ENCODE measurements at regions not wholly inside any gene's neighbourhood (a gene's known extent, or its start where the extent isn't known, plus 50 kb on each side); places are given as distances from the start of the nearest gene placed in this dataset.

DNA sequence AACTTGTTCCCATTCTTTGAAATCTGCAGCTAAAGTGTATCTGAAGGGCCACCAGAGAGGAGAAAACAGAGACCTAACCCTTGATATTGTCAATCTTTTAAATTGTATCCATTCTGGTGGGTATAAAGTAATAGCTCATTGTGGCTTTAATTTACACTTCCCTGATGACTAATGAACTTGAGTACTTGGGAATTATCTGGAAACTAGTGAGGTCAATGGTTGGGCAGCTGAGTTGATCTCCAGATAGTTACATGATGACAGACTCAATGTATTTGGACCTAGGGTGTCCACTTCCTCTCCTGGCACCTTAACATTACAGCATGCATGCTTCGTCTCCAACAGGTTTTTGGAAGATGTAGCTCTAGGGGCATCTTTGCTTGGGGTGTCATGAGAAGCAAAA lies 195.2 kb downstream of the PDCD6IP start:
- Histone ChIP-seq H3K4me2 (ENCODE audit: low read depth, low read length, poor library complexity, severe bottlenecking) (no peak overlapping the region), H3K9ac (ENCODE audit: low read length) (no peak overlapping the region), H3K27ac (ENCODE audit: low read depth, low read length) (no peak overlapping the region), H2AFZ (ENCODE audit: low read depth, low read length, severe bottlenecking) (no peak overlapping the region), H3K9me3 (ENCODE audit: insufficient read depth, low read length) (peaks cover 11% of the 10 kb centered on the region; the same call in 1 of the 2 replicates), H3K4me3 (ENCODE audit: insufficient read depth, low read length, poor library complexity, severe bottlenecking) (no peak overlapping the region), H4K20me1 (ENCODE audit: low read depth, low read length) (no peaks in the 10 kb centered on the region), H3K79me2 (ENCODE audit: insufficient read depth, low read length) (no peaks in the 10 kb centered on the region), H3F3A (ENCODE audit: insufficient read depth) (no peaks in the 10 kb centered on the region), H3K9me2 (replicated peaks; ENCODE audit: insufficient read depth, low read length) (no peaks in the 10 kb centered on the region), H3K36me3 (ENCODE audit: low read length) (no peaks in the 10 kb centered on the region), H3K27me3 (ENCODE audit: low read length) (no peaks in the 10 kb centered on the region)
- TF ChIP-seq, protein P1, sequence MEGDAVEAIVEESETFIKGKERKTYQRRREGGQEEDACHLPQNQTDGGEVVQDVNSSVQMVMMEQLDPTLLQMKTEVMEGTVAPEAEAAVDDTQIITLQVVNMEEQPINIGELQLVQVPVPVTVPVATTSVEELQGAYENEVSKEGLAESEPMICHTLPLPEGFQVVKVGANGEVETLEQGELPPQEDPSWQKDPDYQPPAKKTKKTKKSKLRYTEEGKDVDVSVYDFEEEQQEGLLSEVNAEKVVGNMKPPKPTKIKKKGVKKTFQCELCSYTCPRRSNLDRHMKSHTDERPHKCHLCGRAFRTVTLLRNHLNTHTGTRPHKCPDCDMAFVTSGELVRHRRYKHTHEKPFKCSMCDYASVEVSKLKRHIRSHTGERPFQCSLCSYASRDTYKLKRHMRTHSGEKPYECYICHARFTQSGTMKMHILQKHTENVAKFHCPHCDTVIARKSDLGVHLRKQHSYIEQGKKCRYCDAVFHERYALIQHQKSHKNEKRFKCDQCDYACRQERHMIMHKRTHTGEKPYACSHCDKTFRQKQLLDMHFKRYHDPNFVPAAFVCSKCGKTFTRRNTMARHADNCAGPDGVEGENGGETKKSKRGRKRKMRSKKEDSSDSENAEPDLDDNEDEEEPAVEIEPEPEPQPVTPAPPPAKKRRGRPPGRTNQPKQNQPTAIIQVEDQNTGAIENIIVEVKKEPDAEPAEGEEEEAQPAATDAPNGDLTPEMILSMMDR (IDR thresholded peaks at IDR 0.05; ENCODE audit: insufficient read depth, low read length, poor library complexity, severe bottlenecking), result no peak
- no peak for TF ChIP-seq EZH2phosphoT487 (conservative IDR thresholded peaks at IDR 0.05; ENCODE audit: low read length)

DNA sequence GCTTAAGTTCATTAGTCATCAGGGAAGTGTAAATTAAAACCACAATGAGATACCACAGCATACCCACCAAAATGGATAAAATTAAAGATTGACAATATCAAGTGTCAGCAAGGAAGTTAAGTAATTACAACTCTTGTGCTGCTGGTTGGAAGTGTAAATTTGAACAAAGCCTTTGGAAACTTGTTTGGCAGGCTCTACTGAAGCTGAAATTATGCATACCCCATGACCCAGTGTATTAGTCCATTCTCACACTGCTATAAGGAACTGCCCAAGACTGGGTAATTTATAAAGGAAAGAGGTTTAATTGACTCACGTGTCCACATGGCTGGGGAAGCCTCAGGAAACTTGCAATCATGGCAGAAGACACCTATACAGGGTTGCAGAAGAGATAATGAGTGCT lies 196.1 kb downstream of the PDCD6IP start:
- Histone ChIP-seq H4K20me1 (ENCODE audit: low read depth, low read length) (no peaks in the 10 kb centered on the region), H3K9me2 (replicated peaks; ENCODE audit: insufficient read depth, low read length) (no peaks in the 10 kb centered on the region), H3K36me3 (ENCODE audit: low read length) (no peaks in the 10 kb centered on the region), H3K27me3 (ENCODE audit: low read length) (no peaks in the 10 kb centered on the region), H3K27ac (ENCODE audit: low read depth, low read length) (no peak overlapping the region), H3K79me2 (ENCODE audit: insufficient read depth, low read length) (no peaks in the 10 kb centered on the region), H2AFZ (ENCODE audit: low read depth, low read length, severe bottlenecking) (no peak overlapping the region), H3K4me2 (ENCODE audit: low read depth, low read length, poor library complexity, severe bottlenecking) (no peak overlapping the region), H3K9me3 (ENCODE audit: insufficient read depth, low read length) (peaks cover 11% of the 10 kb centered on the region; the same call in 1 of the 2 replicates), H3K9ac (ENCODE audit: low read length) (no peak overlapping the region), H3F3A (ENCODE audit: insufficient read depth) (no peaks in the 10 kb centered on the region), H3K4me3 (ENCODE audit: insufficient read depth, low read length, poor library complexity, severe bottlenecking) (no peak overlapping the region)
- no peak for TF ChIP-seq EZH2phosphoT487 (conservative IDR thresholded peaks at IDR 0.05; ENCODE audit: low read length)

DNA sequence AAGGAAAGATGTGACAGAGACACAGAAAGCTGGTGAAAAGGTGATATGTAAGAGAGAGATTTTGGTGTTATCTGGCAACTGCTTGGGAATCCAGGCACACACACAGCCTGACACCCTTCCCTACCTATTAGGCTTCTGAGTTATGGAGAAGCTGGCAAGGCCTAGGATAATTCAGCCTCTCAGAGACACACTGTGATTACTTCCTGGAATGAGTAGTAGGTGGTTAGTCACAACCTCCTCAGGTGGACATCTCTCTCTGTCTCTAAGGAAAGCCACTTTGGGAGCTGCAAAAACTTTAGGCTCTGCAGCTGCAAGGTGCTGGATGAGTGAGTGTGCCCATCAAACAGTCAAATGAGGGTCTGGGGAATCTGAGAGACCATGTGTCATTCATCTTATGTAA lies 201.9 kb downstream of the PDCD6IP start:
- Histone ChIP-seq H3K79me2 (ENCODE audit: insufficient read depth, low read length) (no peaks in the 10 kb centered on the region), H3K9me2 (replicated peaks; ENCODE audit: insufficient read depth, low read length) (no peaks in the 10 kb centered on the region), H3K27ac (ENCODE audit: low read depth, low read length) (no peak overlapping the region), H3K9ac (ENCODE audit: low read length) (no peak overlapping the region), H4K20me1 (ENCODE audit: low read depth, low read length) (no peaks in the 10 kb centered on the region), H3K36me3 (ENCODE audit: low read length) (no peaks in the 10 kb centered on the region), H3K9me3 (ENCODE audit: insufficient read depth, low read length) (peaks cover 5% of the 10 kb centered on the region; the same call in 1 of the 2 replicates), H3K27me3 (ENCODE audit: low read length) (no peaks in the 10 kb centered on the region), H3K4me2 (ENCODE audit: low read depth, low read length, poor library complexity, severe bottlenecking) (no peak overlapping the region), H3F3A (ENCODE audit: insufficient read depth) (no peaks in the 10 kb centered on the region), H3K4me3 (ENCODE audit: insufficient read depth, low read length, poor library complexity, severe bottlenecking) (no peak overlapping the region), H2AFZ (ENCODE audit: low read depth, low read length, severe bottlenecking) (no peak overlapping the region)
- no peak for TF ChIP-seq EZH2phosphoT487 (conservative IDR thresholded peaks at IDR 0.05; ENCODE audit: low read length)
- TF ChIP-seq, protein P1 (IDR thresholded peaks at IDR 0.05; ENCODE audit: insufficient read depth, low read length, poor library complexity, severe bottlenecking), result no peak

DNA sequence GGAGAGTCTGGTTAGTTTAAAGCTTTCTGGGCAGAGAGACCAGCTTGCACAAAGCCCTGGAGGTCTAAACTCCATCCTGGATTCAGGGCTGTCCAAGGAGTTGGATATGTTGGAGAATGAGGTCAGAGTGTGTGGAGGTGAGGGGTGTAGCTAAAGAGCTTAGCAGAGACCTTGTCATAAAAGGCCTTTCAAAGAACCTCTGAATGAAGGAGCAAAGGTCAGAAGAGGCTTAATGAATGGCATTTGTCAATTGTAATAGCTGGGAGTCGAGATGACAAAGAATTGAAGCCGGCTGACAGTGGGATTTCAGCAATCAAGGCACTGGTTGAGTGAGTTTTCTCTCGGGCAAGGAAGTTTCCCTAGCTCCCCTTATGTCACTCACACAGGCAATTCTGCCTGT lies 202.6 kb downstream of the PDCD6IP start:
- Histone ChIP-seq H3K79me2 (ENCODE audit: insufficient read depth, low read length) (no peaks in the 10 kb centered on the region), H3K36me3 (ENCODE audit: low read length) (no peaks in the 10 kb centered on the region), H2AFZ (ENCODE audit: low read depth, low read length, severe bottlenecking) (no peak overlapping the region), H3K27ac (ENCODE audit: low read depth, low read length) (no peak overlapping the region), H4K20me1 (ENCODE audit: low read depth, low read length) (no peaks in the 10 kb centered on the region), H3K27me3 (ENCODE audit: low read length) (no peaks in the 10 kb centered on the region), H3K4me3 (ENCODE audit: insufficient read depth, low read length, poor library complexity, severe bottlenecking) (no peak overlapping the region), H3K9me2 (replicated peaks; ENCODE audit: insufficient read depth, low read length) (no peaks in the 10 kb centered on the region), H3F3A (ENCODE audit: insufficient read depth) (no peaks in the 10 kb centered on the region), H3K4me2 (ENCODE audit: low read depth, low read length, poor library complexity, severe bottlenecking) (no peak overlapping the region), H3K9ac (ENCODE audit: low read length) (no peak overlapping the region), H3K9me3 (ENCODE audit: insufficient read depth, low read length) (no peaks in the 10 kb centered on the region)
- TF ChIP-seq EZH2phosphoT487 (conservative IDR thresholded peaks at IDR 0.05; ENCODE audit: low read length), result no peak
- TF ChIP-seq, protein P1 (IDR thresholded peaks at IDR 0.05; ENCODE audit: insufficient read depth, low read length, poor library complexity, severe bottlenecking), result no peak
